ENCODE measurements at regions not wholly inside any gene's neighbourhood (a gene's known extent, or its start where the extent isn't known, plus 50 kb on each side); places are given as distances from the start of the nearest gene placed in this dataset.
"Not testable (repeated sequence)": the region's sequence is repeated elsewhere in the genome, so short reads cannot be mapped to it uniquely, and the experiment has no call there.

GRCh38 chr12:131428091-131428685 is 282.7 kb upstream of the SFSWAP start:
- no peak for DNase-seq

- not testable (repeated sequence) for DNase-seq
Measured at GRCh38 chr12:131429221-131429620, 281.7 kb upstream of the SFSWAP start.

GRCh38 chr12:131429697-131430096 is 281.2 kb upstream of the SFSWAP start:
- not testable (repeated sequence) for DNase-seq

GRCh38 chr12:131430158-131430742 is 280.6 kb upstream of the SFSWAP start:
- no peak for DNase-seq

- not testable (repeated sequence) for DNase-seq
Measured at GRCh38 chr12:131431126-131431655, 279.7 kb upstream of the SFSWAP start.

- DNase-seq, result no peak
Measured at GRCh38 chr12:131432532-131433260, 278.2 kb upstream of the SFSWAP start.

GRCh38 chr12:131434208-131435125 is 276.4 kb upstream of the SFSWAP start:
- DNase-seq, result no peak

GRCh38 chr12:131436922-131437705 is 273.8 kb upstream of the SFSWAP start:
- no peak for DNase-seq

- no peak for DNase-seq
Measured at GRCh38 chr12:131437706-131438492, 273.0 kb upstream of the SFSWAP start.

GRCh38 chr12:131438493-131438835 is 272.4 kb upstream of the SFSWAP start:
- not testable (repeated sequence) for DNase-seq

GRCh38 chr12:131438881-131439280 is 272.0 kb upstream of the SFSWAP start:
- DNase-seq, result no peak

GRCh38 chr12:131439752-131440151 is 271.1 kb upstream of the SFSWAP start:
- not testable (repeated sequence) for DNase-seq

- not testable (repeated sequence) for DNase-seq
Measured at GRCh38 chr12:131440209-131441059, 270.5 kb upstream of the SFSWAP start.

GRCh38 chr12:131441060-131441396 is 269.9 kb upstream of the SFSWAP start:
- DNase-seq, result no peak

GRCh38 chr12:131441638-131442336 is 269.1 kb upstream of the SFSWAP start:
- no peak for DNase-seq

GRCh38 chr12:131442337-131442918 is 268.5 kb upstream of the SFSWAP start:
- DNase-seq, result no peak

- no peak for DNase-seq
Measured at GRCh38 chr12:131443019-131444000, 267.6 kb upstream of the SFSWAP start.

Measured in eye (tissue), 1 donor.